Skin of body (tissue), 1 donor: ENCODE measurements at regions not wholly inside any gene's neighbourhood (a gene's known extent, or its start where the extent isn't known, plus 50 kb on each side); places are given as distances from the start of the nearest gene placed in this dataset.
A peak's percentile ranks its signal among the peaks of the same experiment; 100 is the strongest.

Experiments used
- DNase-seq: peaks from one replicate; lab custom pipeline; 2025; lab: John Stamatoyannopoulos, UW

DNA sequence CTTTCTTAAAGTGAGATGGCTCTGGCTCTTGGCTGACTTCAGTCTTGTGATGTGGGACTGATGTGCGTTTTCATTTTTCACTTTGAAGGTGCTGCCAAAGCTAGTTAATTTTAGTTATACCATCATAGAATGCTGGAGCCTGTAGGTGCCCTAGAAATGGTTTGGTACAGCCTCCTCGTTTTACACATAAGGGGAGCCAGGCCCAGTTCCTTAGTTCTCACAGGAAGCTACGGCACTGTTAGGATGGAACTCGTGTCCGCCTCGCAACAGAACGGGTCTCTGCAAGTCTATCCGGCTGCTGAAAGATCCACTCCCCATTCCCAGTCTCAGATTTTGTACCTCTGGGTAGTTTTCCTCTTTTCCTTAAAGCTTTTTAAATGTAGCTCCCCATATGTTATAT is 173.2 kb upstream of the PRPS1L1 start:
- DNase-seq, result no peak

DNA sequence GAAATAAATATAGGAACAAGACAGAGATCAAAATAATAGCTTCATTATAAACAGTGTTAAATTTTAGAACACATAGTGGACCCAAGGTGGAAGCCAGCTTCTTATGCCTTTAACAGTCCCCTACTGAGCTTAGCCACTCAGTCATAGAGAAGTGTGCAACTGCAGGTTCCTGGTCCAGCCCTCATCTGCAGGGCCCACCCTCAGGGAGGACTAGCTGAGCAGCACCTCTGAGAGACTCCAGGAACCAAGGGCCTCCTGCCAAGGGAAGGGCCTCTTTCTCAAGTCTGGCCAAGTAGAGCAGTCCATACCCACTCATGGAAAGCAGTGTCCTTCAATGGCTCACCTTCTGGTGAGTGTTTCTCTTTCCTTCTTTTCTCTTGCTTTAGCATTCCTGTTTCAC is 173.7 kb upstream of the PRPS1L1 start:
- no peak for DNase-seq

DNA sequence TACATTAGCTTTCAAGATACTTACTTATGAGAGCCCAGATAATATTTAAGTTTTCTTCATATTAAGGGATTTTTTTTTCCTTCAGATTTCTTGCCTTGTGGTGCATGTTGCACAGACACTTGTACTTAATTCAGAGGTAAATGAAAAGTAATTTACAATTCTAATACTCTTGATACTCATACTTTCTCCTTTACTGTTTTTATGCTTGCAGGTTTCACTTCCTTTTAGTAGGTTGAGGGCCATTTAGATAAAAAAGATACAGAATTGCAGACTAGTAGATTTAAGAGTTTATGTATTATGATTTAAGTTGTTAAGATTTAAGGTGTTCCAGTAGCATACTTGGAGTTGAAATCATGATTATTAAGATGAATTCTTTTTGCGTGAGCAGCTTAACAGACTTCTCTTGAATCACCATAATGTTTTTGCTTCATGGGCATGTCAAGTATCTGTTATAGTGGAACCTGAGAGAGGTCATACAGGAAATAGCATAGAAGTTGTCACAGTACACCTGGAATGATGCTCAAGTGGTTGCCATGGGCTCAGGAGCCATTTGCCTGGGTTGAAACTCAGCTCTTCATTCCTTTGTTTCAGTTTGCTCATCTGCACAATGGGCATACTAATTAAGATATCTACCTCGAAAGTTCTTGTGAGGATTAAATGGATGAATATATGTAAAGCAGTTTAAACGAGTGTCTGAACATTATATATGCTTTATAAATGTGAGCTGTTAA is 174.8 kb upstream of the PRPS1L1 start:
- no peak for DNase-seq

DNA sequence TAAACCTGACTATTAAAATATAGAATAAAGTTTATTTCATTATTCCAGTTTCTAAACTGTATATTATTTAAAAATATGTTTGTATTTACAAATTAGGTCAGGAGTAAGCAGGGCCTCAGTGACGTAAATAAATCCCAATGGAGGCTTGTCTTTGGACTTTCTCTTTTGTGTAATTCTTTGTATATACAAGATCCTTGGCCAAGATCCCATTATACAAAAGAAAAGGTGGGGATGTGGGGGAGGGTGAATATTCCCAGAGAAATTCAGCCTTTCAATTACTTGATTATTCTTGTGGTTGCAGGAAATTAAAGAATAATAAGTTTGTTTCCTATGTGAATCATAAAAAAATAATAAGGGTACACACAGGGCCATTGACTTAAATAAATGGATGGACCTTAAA is 178.7 kb upstream of the PRPS1L1 start:
- DNase-seq, result no peak

DNA sequence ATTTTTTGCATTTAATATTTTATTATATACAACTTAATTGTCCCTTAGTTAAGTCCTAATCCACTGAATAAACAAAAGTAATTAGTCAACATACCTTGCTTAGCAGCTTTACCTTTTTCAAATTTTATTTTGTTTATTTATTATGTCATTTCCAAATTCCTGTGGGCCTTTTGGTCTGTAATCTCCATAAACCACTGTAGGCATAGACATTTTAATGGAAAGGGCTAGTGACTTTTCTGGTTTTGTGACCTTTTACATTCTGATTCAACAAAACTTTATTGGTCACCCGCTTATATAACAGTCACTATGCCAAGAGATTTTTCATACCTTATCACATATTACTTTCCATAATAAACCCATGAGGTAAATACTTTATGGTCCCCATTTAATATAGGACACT is 181.3 kb upstream of the PRPS1L1 start:
- DNase-seq, result no peak

DNA sequence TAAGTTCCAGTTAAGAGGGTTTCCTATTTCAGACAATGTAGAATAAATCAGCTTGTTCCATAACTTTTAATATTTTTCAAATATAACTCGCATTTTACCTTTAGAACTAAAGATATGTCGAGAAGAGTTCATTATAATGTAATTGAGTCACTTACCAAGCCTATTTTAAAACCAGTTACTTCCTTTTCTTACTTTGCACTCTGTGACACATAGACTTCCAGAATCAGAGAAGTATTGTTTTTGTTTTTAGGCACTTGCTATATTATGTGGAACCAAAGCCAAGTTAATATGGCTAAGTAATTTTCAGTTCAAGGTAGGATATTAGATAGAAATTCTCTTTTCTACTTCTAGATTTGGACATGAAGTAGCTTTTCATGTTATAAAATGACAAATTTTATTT is 182.7 kb upstream of the PRPS1L1 start:
- no peak for DNase-seq

DNA sequence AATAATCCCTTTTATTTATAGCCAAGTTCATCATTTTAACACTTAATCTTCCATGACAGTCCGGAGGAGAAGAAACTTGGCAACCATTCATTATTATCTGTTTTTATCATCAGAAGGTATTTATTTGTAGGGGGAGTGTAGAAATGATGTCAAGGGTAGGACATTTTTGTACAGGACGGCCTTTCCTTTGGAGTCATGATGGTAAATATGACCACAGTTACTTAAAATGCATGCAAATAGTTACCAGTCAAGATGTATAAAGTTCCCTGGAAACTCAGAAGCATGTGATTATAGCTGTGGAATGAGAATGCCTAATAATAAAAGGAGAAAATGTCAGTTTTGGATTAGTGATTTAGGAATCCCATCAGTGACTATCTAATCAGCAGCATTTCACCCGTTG is 183.1 kb upstream of the PRPS1L1 start:
- no peak for DNase-seq

DNA sequence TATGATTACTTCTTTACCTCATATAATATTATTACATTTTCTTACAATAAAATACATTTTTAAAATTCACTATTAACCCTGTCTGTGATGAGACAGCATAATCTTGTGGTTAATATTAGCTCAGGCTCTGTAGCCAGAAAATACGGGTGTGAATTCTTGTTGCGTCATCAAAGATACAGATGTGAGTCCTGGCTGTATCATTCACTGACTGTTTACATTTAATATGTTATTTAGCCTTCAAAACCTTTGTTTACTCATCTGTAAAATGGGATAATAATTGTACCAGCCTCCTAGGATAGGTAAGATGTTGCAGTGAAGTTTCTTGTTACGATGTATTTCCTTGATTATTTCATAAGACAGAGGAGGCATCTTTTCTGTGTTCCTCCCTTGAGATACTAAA is 184.7 kb upstream of the PRPS1L1 start:
- no peak for DNase-seq

DNA sequence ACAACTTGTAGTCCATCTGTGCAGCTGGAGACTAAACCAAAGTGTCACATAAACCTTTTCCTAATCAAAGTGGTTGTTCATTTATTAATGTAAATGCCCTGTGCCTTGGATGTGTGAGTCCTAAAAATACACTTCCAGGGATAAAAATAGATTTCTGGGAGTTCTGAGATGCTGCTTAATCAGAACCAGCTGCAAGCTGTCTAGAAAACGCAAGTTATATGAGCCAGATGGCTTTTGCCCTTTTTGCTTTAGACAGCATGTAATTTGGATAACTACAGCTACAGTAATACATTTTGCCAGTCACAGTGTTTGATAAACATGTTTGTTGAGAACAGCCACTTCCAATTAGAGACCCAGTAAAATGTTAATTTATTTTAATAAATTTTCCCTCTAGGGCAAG is 185.1 kb upstream of the PRPS1L1 start:
- DNase-seq, result peak; percentile 84

DNA sequence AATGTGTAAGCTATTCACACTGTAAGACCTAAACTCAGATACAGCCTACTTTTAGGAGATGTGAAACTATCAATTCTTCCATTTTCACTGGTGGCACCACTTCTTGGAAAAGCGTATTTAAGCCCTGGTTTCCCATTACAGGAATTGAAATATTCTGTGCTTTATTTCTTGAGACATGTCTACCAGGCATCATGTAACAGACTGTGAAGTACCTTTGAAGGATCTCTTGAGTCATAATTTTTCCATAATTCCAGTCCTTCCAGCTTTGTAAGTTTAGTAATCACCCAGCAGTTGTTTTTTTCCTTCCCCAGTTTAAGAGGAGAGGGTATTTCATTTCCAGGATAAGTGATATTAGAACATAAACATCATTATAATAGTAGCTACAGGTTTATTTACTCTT is 186.0 kb upstream of the PRPS1L1 start:
- DNase-seq, result no peak

DNA sequence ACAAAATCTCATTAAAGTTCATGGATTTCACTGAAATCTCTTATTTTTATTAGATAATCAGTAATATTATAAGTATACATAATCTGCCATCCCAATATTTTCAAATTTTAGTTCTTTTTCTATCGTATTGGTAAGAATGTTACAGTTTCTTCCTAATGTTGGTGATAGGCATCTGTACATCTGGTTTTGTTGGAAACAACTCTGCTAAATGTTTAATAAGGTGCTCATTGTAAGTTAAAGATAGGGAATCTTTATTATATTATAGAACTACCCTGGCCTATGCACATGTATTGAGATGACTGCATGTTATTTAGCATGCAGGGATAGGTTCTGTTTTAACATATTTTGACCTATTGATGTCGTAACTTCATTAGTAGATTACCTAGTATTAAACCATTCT is 188.6 kb upstream of the PRPS1L1 start:
- DNase-seq, result no peak

DNA sequence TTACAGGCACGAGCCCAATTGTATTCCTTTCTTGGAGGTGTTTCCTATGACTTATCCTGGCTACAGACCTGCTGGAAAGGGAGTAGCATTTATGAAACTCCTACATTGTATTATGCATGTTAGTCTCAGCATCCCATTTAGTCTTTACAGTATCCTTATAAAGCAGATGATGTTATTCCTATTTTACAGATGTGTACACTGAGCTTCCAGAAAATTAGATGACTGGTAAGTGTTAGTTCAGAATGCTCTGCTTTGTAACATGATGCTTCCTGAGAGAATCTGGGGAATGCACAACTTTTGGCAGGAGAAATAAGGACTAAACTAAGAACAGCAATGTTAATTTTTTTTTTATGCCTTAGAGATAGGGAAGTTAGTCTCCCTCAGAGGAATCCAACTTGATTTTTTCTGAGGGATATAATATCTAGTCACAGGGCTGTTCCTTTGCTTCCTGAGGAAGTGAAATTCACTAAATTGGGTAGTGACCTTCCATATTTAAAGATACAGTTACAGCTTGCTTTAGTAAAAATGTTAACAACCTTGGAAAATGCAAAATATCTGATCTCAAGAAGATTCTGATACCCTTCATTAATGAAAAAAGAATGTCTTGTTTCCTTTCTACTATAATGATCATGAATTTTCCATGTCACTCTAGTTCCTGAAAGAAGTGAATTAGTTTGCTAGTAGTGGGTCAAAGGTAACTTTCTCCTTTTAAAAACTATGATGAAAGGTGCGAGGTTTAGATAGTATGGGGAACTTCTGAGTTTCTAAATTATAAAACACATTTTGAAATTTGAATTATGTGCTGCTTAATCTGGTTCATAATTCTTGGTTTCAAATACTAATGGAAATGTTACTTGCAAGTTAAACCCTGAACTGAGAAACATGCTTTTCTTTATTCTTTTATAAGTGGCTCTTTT is 194.0 kb upstream of the PRPS1L1 start:
- DNase-seq, result no peak

DNA sequence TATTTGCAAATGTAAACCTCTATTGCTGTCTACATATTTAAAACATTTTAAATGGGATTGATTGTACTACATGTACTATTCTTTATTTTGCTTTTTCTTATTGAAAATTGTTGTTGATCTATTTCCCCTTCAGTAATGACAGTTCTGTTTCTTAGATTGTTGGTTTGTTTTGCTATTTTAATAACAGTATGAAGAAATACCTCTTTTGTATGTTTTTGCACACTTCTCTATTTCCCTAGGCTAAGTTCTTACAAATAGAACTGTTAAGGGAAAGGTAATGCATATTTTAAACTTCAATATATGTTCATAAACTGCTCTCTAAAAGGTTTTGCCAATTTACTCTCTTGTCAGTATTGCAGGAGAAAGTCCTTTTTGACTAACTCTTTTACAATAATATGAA is 195.0 kb upstream of the PRPS1L1 start:
- no peak for DNase-seq

DNA sequence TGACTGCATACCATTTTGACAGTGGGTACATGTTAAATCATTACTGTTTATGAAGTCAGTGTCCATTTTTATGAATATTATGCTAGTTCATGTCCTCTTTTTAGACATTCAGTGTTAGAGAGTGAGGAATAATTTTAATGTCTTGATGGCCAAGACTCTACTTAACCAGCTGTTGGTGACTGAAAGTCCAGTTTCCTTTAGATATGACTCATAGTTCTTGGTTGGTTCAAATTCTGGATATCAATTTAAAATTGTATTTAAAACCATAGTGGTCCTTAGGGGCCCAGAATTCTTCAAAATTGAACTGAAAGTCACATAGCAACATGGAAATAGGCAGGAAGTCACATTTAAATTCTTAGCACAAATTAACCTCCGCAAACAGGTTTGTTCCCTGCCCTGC is 196.5 kb upstream of the PRPS1L1 start:
- DNase-seq, result no peak

DNA sequence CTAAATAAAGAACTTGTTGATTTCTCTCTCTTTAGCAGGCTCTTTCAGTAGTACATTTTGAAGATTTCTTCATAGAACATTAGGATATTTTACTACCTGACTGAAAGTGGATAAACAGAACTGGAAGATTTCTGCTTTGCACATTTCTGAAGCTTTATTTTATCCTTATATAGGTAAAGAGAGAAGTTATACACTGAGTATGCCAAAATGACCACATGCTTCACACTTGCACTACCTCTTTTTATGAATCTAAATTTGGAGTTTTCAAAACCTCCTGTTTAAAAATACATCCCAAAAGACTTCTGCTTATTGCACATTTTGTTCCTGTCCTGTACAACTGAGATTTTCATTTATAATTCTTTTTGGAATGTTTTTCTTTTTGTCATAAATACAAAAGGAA is 197.4 kb upstream of the PRPS1L1 start:
- DNase-seq, result no peak

DNA sequence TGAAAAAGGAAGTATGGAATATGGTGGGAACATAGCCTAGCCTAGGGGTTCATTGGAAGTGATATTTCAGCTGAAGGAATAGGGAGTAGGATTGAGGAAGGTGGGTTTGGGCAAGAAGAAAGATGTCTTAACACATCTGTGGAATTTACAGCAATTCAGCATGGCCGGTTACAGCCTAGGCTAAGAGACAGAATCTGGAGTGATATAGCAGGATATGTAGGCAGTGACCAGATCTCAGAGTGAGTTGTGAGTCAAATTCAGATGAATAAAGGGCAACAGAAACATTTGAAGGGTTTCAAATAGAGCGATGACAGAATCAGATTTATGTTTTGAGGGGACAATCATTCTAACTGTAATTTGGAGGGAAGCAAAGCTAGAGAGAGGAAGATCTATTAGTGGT is 199.0 kb upstream of the PRPS1L1 start:
- no peak for DNase-seq

DNA sequence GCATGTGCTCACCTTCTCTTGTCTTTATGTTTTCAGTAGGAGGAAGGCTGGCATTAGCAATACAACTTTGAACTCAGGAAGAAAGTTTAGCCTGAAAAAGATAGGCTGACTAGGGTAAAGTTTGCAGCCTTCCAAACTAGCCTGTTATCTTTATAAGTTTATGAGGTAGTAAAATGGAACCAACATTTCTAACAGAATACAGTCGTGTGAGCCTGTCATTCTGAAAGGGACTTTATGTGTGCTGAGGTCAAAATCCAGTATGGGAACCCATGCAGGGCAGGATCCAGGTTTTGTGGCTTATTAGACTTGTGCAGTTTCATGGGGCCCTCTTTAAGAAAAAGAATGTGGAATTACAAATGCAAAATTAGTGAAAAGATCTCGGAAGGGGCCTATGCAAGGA is 201.0 kb upstream of the PRPS1L1 start:
- no peak for DNase-seq

DNA sequence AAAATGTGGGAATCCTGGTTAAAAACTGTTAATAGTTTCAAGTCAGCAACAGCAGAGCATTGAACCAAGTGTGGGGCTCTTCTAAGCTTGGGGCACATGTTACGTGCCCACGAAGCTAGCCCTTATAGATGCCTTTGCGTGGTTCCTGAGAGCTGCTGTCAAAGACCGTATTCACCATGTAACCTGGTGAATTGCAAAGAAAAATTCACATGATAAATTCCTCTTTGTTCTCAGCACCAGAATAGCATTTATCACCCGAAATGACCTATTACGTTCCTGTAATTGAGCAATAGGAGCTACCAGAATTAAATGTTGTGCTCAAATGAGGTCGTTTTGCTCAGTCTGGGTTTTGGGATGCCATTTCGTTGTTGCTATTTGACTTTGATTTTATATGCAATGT is 202.6 kb upstream of the PRPS1L1 start:
- no peak for DNase-seq

DNA sequence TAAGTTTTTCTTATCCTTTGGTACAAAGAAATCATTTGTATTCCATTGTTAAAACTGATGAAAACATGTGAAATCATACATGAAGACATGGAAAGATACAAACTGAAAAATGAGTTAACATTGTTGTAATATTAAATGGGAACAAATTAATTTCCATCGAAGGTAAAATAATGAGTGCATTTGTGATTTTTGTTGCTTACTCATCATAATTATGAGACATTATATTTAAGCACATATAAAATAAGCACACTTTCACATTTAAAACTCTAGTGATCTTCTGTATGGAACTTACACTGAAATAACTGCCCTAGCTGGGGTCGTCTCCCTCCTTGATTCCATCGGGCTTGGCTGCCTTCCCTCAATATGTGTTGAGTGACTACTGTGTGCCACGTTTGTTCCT is 204.2 kb upstream of the PRPS1L1 start:
- DNase-seq, result no peak

DNA sequence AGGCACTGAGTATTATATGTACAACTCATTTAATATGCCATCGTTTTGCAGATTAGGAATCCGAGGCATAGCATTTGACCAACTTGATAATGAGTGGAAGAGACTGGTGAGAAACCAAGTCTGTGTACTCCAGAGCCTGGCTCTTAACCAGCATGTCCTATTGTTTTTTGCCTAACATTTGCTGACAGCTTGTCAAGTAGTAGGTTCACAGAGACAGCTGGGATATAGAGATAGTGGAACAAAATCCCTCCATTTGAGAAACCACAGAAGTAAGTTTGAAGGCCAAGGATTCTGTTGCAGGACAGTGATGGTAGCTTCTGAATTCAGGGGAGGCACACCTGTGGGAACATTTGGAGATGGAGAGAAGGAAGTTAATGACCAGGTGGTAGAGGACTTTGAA is 206.9 kb upstream of the PRPS1L1 start:
- DNase-seq, result no peak

DNA sequence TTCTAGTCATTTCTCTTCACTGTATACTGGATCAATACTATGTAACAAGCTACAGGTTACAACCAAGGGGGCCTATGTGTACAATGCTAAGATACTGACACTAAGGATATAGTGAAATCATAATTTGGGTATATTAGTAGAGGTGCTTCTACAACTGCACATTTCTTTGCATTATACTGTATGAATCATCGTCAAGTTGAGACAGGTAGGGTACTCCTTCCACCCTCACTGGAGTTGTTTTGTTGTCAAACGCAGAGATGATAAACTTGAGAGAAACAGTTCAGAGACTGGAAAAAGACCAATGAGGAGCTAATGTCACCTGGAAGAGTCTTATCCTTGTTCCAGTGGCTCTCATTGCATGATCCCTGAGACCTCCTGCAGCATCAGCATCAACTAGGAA is 208.2 kb upstream of the PRPS1L1 start:
- no peak for DNase-seq

DNA sequence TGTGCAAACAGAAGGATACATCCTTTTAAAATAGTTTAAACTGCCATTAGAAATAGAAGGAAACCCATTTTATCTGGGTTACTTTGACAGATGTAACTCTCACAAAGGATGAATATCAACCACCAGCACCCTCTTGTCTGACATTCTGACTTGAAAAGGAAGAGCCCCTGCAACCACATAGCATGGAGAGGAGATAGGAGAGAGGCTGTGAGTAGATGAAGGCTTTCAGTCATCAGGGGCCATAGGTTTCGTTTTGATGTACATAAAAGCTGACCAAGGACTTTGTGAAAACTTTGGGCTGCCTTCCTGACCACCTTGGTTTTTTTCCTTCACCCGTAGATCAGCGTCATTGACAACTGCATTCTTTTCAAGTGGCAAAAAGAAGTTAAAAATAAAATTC is 211.6 kb upstream of the PRPS1L1 start:
- DNase-seq, result no peak
